Liver (tissue), 3 donors: ENCODE measurements at regions not wholly inside any gene's neighbourhood (a gene's known extent, or its start where the extent isn't known, plus 50 kb on each side); places are given as distances from the start of the nearest gene placed in this dataset.

Experiments
- EGR1 ChIP-seq, 2 donors: IDR thresholded peaks; 2 replicates each; pipeline ENCODE4 v1.6.1; 2016 to 2018; ENCODE audit warnings: antibody characterized with exemption in 2 of 2, low read depth in 2 of 2
- GABPA ChIP-seq, 2 donors: IDR thresholded peaks in 1 of 2; conservative IDR thresholded peaks in 1 of 2; 2 replicates each; pipeline ENCODE4 v1.6.1; 2016; ENCODE audit warnings: antibody characterized with exemption in 2 of 2, mild to moderate bottlenecking in 1 of 2, moderate library complexity in 1 of 2
- JUND ChIP-seq, 2 donors: IDR thresholded peaks; 2 replicates each; pipeline ENCODE4 v1.6.1; 2016; ENCODE audit warnings: antibody characterized with exemption in 2 of 2
- RAD21 ChIP-seq, 2 donors: IDR thresholded peaks; 2 replicates each; pipeline ENCODE4 v1.6.1; 2016; ENCODE audit warnings: antibody characterized with exemption in 2 of 2, mild to moderate bottlenecking in 2 of 2
- SP1 ChIP-seq: IDR thresholded peaks from 2 replicates; pipeline ENCODE4 v1.6.1; 2018; ENCODE audit warnings: antibody characterized with exemption, mild to moderate bottlenecking
- TAF1 ChIP-seq: conservative IDR thresholded peaks from 2 replicates; pipeline ENCODE4 v1.6.1; 2016; ENCODE audit warnings: antibody characterized with exemption, mild to moderate bottlenecking
- YY1 ChIP-seq: IDR thresholded peaks from 2 replicates; pipeline ENCODE4 v1.6.1; 2016; ENCODE audit warnings: antibody characterized with exemption, mild to moderate bottlenecking
- TF ChIP-seq, protein P1 (sequence below): IDR thresholded peaks from 2 replicates; pipeline ENCODE4 v1.6.1; 2016; ENCODE audit warnings: antibody characterized with exemption
- TF ChIP-seq, protein P2 (sequence below): fragments of 150-350 bp; IDR thresholded peaks from 2 replicates; pipeline ENCODE4 v1.5.1; 2017; ENCODE audit warnings: improper control_type of control experiment, low read depth, low read length; ENCODE audit not compliant: missing input control
- TF ChIP-seq, protein P3 (sequence below): IDR thresholded peaks from 2 replicates; pipeline ENCODE4 v1.6.1; 2016; ENCODE audit warnings: antibody characterized with exemption
- TF ChIP-seq, protein P4 (sequence below): IDR thresholded peaks from 2 replicates; pipeline ENCODE4 v1.6.1; 2016; ENCODE audit warnings: antibody characterized with exemption, mild to moderate bottlenecking
- donor health status: healthy.
- donor health status: healthy.

DNA sequence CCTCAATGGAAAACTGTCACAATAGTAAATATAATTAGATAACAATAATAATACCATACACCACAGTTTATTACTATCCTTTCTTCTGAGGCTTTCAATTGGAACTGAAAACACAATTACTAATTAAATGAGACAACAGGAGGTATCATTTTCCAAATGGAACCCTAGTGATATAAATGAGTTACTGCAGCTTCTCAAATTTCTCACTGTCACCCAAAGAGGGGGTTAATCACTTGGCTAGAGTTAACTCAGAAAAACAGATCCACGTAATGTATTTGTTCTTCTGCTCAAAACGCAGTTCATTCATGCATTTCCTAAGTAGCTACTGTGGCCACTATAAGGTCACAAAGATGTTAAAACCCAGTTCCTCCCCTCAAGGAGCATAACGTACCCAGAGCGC is 120.9 kb upstream of the FOXN3 start:
- TF ChIP-seq, protein P1, sequence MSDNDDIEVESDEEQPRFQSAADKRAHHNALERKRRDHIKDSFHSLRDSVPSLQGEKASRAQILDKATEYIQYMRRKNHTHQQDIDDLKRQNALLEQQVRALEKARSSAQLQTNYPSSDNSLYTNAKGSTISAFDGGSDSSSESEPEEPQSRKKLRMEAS, result no peak
- TF ChIP-seq, protein P2, sequence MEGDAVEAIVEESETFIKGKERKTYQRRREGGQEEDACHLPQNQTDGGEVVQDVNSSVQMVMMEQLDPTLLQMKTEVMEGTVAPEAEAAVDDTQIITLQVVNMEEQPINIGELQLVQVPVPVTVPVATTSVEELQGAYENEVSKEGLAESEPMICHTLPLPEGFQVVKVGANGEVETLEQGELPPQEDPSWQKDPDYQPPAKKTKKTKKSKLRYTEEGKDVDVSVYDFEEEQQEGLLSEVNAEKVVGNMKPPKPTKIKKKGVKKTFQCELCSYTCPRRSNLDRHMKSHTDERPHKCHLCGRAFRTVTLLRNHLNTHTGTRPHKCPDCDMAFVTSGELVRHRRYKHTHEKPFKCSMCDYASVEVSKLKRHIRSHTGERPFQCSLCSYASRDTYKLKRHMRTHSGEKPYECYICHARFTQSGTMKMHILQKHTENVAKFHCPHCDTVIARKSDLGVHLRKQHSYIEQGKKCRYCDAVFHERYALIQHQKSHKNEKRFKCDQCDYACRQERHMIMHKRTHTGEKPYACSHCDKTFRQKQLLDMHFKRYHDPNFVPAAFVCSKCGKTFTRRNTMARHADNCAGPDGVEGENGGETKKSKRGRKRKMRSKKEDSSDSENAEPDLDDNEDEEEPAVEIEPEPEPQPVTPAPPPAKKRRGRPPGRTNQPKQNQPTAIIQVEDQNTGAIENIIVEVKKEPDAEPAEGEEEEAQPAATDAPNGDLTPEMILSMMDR, result no peak
- no peak for TF ChIP-seq RAD21 (IDR thresholded peaks at IDR 0.05)
- TF ChIP-seq YY1, result no peak
- TF ChIP-seq JUND (IDR thresholded peaks at IDR 0.05), result no peak
- TF ChIP-seq, protein P3, sequence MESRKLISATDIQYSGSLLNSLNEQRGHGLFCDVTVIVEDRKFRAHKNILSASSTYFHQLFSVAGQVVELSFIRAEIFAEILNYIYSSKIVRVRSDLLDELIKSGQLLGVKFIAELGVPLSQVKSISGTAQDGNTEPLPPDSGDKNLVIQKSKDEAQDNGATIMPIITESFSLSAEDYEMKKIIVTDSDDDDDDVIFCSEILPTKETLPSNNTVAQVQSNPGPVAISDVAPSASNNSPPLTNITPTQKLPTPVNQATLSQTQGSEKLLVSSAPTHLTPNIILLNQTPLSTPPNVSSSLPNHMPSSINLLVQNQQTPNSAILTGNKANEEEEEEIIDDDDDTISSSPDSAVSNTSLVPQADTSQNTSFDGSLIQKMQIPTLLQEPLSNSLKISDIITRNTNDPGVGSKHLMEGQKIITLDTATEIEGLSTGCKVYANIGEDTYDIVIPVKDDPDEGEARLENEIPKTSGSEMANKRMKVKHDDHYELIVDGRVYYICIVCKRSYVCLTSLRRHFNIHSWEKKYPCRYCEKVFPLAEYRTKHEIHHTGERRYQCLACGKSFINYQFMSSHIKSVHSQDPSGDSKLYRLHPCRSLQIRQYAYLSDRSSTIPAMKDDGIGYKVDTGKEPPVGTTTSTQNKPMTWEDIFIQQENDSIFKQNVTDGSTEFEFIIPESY, result no peak
- no peak for TF ChIP-seq SP1
- no peak for TF ChIP-seq EGR1 (IDR thresholded peaks at IDR 0.05; ENCODE audit: low read depth in 2 of 2)
- TF ChIP-seq TAF1, result no peak
- TF ChIP-seq GABPA (IDR thresholded peaks at IDR 0.05 in 1 of 2, conservative IDR thresholded peaks at IDR 0.05 in 1 of 2), result no peak
- TF ChIP-seq, protein P4, sequence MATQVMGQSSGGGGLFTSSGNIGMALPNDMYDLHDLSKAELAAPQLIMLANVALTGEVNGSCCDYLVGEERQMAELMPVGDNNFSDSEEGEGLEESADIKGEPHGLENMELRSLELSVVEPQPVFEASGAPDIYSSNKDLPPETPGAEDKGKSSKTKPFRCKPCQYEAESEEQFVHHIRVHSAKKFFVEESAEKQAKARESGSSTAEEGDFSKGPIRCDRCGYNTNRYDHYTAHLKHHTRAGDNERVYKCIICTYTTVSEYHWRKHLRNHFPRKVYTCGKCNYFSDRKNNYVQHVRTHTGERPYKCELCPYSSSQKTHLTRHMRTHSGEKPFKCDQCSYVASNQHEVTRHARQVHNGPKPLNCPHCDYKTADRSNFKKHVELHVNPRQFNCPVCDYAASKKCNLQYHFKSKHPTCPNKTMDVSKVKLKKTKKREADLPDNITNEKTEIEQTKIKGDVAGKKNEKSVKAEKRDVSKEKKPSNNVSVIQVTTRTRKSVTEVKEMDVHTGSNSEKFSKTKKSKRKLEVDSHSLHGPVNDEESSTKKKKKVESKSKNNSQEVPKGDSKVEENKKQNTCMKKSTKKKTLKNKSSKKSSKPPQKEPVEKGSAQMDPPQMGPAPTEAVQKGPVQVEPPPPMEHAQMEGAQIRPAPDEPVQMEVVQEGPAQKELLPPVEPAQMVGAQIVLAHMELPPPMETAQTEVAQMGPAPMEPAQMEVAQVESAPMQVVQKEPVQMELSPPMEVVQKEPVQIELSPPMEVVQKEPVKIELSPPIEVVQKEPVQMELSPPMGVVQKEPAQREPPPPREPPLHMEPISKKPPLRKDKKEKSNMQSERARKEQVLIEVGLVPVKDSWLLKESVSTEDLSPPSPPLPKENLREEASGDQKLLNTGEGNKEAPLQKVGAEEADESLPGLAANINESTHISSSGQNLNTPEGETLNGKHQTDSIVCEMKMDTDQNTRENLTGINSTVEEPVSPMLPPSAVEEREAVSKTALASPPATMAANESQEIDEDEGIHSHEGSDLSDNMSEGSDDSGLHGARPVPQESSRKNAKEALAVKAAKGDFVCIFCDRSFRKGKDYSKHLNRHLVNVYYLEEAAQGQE, result no peak
